NB4 (cell line): ENCODE measurements at regions not wholly inside any gene's neighbourhood (a gene's known extent, or its start where the extent isn't known, plus 50 kb on each side); places are given as distances from the start of the nearest gene placed in this dataset.

Source experiments
- MYC ChIP-seq: IDR thresholded peaks from 2 replicates; pipeline ENCODE4 v1.6.1; 2011; ENCODE audit warnings: low read depth, low read length
- POLR2A ChIP-seq: IDR thresholded peaks from 2 replicates; pipeline ENCODE4 v1.6.1; 2011; ENCODE audit warnings: mild to moderate bottlenecking; ENCODE audit not compliant: insufficient read length; ENCODE audit errors: extremely low read depth
- TF ChIP-seq, protein P1 (sequence below): IDR thresholded peaks from 2 replicates; pipeline ENCODE4 v1.6.1; 2011; ENCODE audit warnings: low read depth, low read length
- TF ChIP-seq, protein P2 (sequence below): IDR thresholded peaks from one replicate; pipeline ENCODE4 v1.5.1; 2012; ENCODE audit warnings: low read depth, low read length

DNA sequence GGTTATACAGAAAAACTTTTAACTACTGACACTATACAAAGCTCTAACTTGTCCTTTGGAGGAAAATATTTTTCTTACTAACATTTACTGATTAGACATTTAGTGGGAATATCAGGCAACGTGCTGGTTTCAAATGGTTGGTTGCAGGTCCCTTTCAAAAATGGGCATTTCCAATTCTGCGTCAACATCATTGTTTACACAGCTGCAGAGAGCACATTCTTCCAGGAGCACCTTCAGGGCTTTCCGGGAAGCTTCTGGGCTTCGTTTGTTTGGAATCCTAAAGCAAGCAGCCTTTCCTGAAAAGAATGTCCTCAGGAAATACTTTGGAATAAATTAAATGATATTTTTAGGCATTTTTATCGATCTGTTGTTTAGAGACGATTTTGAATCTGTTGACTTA, 289.7 kb downstream of the TRIML1 start:
- TF ChIP-seq, protein P1, sequence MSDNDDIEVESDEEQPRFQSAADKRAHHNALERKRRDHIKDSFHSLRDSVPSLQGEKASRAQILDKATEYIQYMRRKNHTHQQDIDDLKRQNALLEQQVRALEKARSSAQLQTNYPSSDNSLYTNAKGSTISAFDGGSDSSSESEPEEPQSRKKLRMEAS = no peak
- TF ChIP-seq, protein P2, sequence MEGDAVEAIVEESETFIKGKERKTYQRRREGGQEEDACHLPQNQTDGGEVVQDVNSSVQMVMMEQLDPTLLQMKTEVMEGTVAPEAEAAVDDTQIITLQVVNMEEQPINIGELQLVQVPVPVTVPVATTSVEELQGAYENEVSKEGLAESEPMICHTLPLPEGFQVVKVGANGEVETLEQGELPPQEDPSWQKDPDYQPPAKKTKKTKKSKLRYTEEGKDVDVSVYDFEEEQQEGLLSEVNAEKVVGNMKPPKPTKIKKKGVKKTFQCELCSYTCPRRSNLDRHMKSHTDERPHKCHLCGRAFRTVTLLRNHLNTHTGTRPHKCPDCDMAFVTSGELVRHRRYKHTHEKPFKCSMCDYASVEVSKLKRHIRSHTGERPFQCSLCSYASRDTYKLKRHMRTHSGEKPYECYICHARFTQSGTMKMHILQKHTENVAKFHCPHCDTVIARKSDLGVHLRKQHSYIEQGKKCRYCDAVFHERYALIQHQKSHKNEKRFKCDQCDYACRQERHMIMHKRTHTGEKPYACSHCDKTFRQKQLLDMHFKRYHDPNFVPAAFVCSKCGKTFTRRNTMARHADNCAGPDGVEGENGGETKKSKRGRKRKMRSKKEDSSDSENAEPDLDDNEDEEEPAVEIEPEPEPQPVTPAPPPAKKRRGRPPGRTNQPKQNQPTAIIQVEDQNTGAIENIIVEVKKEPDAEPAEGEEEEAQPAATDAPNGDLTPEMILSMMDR = no peak
- TF ChIP-seq POLR2A (no peak), MYC (no peak)
